Smooth muscle cell (in vitro differentiated cells): ENCODE measurements at regions not wholly inside any gene's neighbourhood (a gene's known extent, or its start where the extent isn't known, plus 50 kb on each side); places are given as distances from the start of the nearest gene placed in this dataset.

Experiments used
- DNase-seq: peaks from one replicate; lab custom pipeline; 2025; ENCODE audit not compliant: unreplicated experiment; lab: John Stamatoyannopoulos, UW
- H2AFZ ChIP-seq: fragments of 200-600 bp; sonication (generic); 2 replicates; pipeline ENCODE4 v1.6.0; 2016; ENCODE audit warnings: antibody characterized with exemption, low read depth, mild to moderate bottlenecking
- H3F3A ChIP-seq: fragments of 200-600 bp; sonication (generic); 2 replicates; pipeline ENCODE4 v1.6.0; 2017; ENCODE audit warnings: antibody characterized with exemption, low read depth
- H3K27ac ChIP-seq: fragments of 200-600 bp; sonication (generic); 2 replicates; pipeline ENCODE4 v1.5.1; 2016; ENCODE audit warnings: low read depth, mild to moderate bottlenecking
- H3K27me3 ChIP-seq: fragments of 200-600 bp; sonication (generic); 2 replicates; pipeline ENCODE4 v1.6.1; 2016; ENCODE audit warnings: low read depth, mild to moderate bottlenecking
- H3K36me3 ChIP-seq: fragments of 200-600 bp; sonication (generic); 2 replicates; pipeline ENCODE4 v1.5.1; 2016; ENCODE audit warnings: low read depth
- H3K4me1 ChIP-seq: fragments of 200-600 bp; sonication (generic); 2 replicates; pipeline ENCODE4 v1.5.1; 2016; ENCODE audit warnings: low read depth
- H3K4me2 ChIP-seq: fragments of 200-600 bp; sonication (generic); 2 replicates; pipeline ENCODE4 v1.6.0; 2016; ENCODE audit warnings: mild to moderate bottlenecking
- H3K4me3 ChIP-seq: fragments of 200-600 bp; sonication (generic); 2 replicates; pipeline ENCODE4 v1.5.1; 2016; ENCODE audit warnings: mild to moderate bottlenecking
- H3K79me2 ChIP-seq: fragments of 200-600 bp; sonication (generic); 2 replicates; pipeline ENCODE4 v1.6.0; 2016; ENCODE audit warnings: low read depth, mild to moderate bottlenecking
- H3K9ac ChIP-seq: fragments of 200-600 bp; sonication (generic); 2 replicates; pipeline ENCODE4 v1.6.0; 2016; ENCODE audit warnings: low read depth
- H3K9me3 ChIP-seq: fragments of 200-600 bp; sonication (generic); replicated peaks from 2 replicates; pipeline ENCODE4 v1.5.1; 2016; ENCODE audit warnings: low read depth
- H4K20me1 ChIP-seq: fragments of 200-600 bp; sonication (generic); 2 replicates; pipeline ENCODE4 v1.6.0; 2016; ENCODE audit warnings: low read depth
- WGBS: methylation state at CpG from one replicate; pipeline ENCODE4 v1.1.7; 2016; ENCODE audit warnings: low lambda C conversion rate; 5-methylcytosine and 5-hydroxymethylcytosine counted together
- TF ChIP-seq, protein P1 (sequence below): fragments of 200-600 bp; sonication (generic); IDR thresholded peaks from 2 replicates; pipeline ENCODE4 v1.5.1; 2017; ENCODE audit warnings: borderline replicate concordance, mild to moderate bottlenecking, antibody characterized with exemption; ENCODE audit not compliant: insufficient read depth, poor library complexity, severe bottlenecking

DNA sequence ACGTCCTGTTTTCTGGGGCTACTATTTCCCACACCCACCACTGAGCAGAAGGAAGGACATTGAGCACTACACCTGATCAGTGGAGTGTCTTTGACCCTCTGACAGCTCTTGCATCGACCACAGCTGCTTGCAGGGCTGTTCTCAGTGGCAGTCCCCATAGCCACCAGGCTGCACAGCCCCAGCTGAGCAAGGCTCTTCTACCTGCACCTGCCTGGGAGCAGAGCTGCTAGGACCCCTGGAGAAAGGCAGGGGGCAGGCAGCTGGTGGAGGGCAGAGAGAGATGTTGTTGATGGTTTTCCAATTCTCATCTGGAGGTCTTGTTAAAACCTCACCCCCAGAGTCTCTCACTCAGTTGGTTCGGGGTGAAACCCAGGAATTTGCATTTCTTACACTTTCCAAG, 361.8 kb upstream of the ZNF507 start:
- no peak overlapping the region for H3K4me2 ChIP-seq
- TF ChIP-seq, protein P1, sequence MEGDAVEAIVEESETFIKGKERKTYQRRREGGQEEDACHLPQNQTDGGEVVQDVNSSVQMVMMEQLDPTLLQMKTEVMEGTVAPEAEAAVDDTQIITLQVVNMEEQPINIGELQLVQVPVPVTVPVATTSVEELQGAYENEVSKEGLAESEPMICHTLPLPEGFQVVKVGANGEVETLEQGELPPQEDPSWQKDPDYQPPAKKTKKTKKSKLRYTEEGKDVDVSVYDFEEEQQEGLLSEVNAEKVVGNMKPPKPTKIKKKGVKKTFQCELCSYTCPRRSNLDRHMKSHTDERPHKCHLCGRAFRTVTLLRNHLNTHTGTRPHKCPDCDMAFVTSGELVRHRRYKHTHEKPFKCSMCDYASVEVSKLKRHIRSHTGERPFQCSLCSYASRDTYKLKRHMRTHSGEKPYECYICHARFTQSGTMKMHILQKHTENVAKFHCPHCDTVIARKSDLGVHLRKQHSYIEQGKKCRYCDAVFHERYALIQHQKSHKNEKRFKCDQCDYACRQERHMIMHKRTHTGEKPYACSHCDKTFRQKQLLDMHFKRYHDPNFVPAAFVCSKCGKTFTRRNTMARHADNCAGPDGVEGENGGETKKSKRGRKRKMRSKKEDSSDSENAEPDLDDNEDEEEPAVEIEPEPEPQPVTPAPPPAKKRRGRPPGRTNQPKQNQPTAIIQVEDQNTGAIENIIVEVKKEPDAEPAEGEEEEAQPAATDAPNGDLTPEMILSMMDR: no peak
- no peaks in the 10 kb centered on the region for H3K9me3 ChIP-seq
- no peak for DNase-seq
- no peak overlapping the region for H3K4me3 ChIP-seq
- H3K27ac ChIP-seq: no peak overlapping the region
- no peaks in the 10 kb centered on the region for H3K36me3 ChIP-seq
- H3K27me3 ChIP-seq: no peaks in the 10 kb centered on the region
- H4K20me1 ChIP-seq: no peaks in the 10 kb centered on the region
- no peak overlapping the region for H3K9ac ChIP-seq
- no peaks in the 10 kb centered on the region for H3K4me1 ChIP-seq
- H3F3A ChIP-seq: no peaks in the 10 kb centered on the region
- no peaks in the 10 kb centered on the region for H3K79me2 ChIP-seq
- 76% methylated on average over 3 of the region's 3 CpGs for WGBS
- H2AFZ ChIP-seq: no peak overlapping the region

DNA sequence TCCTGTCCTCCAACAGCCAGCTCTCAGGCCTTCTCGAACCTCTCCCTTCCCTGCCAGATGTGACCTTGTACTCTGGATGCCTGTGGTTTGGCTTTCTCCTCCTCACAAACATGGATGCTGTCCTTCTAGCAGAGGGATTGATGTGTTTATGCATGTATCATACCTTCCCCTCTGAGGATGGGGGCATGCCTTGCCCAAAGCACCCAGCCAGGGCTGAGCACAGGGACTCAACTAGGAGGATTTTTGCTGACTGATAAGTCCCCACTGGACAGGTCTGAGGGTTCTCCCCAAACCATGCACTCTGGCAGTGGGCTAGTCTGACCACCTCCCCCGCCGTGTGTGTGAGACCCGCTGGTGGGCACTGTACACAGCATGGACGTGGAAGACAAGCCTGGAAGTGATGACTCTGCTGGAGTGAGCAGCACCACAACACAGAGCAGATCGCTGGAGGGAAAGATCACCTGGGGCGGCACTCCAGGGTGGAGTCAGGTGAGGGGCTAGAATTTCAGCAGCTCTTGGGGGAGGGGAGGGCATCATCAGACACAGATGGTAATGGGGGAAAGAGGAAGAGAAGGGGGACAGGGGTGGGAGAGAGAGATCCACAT, 360.3 kb upstream of the ZNF507 start:
- Histone ChIP-seq H2AFZ (no peak overlapping the region), H3K27ac (no peak overlapping the region), H3K27me3 (no peaks in the 10 kb centered on the region), H3K36me3 (no peaks in the 10 kb centered on the region), H4K20me1 (no peaks in the 10 kb centered on the region), H3K4me3 (no peak overlapping the region), H3K9ac (no peak overlapping the region), H3K79me2 (no peaks in the 10 kb centered on the region), H3F3A (no peaks in the 10 kb centered on the region), H3K9me3 (no peaks in the 10 kb centered on the region), H3K4me2 (no peak overlapping the region), H3K4me1 (no peaks in the 10 kb centered on the region)
- 89% methylated on average over 7 of the region's 7 CpGs for WGBS
- no peak for DNase-seq
- TF ChIP-seq, protein P1: no peak

DNA sequence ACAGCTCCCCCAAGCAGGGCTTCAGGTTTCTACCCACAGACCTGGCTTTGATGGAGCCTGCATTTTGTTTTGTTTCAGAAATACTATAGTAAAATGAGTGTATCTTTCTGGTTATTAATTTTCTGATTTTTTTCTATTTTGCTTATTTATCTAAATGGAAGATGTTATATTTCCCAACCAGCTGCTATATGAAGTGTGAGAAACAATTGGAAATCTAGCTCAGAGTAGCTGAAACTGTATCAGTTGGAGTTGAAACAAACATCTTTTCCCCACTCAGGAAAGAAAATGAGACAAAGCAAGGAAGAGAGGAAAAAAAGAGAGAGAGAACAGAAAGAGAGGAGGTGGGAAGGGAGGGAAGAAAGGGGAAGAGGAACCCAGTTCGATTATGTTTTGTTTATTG, 358.5 kb upstream of the ZNF507 start:
- H3K9ac ChIP-seq: no peak overlapping the region
- no peaks in the 10 kb centered on the region for H4K20me1 ChIP-seq
- no peaks in the 10 kb centered on the region for H3K9me3 ChIP-seq
- H2AFZ ChIP-seq: no peak overlapping the region
- H3K4me1 ChIP-seq: no peaks in the 10 kb centered on the region
- H3K36me3 ChIP-seq: no peaks in the 10 kb centered on the region
- TF ChIP-seq, protein P1: no peak
- H3K4me3 ChIP-seq: no peak overlapping the region
- no peaks in the 10 kb centered on the region for H3K27me3 ChIP-seq
- no peak for DNase-seq
- no peak overlapping the region for H3K4me2 ChIP-seq
- H3K79me2 ChIP-seq: no peaks in the 10 kb centered on the region
- H3F3A ChIP-seq: no peaks in the 10 kb centered on the region
- WGBS: 100% methylated on average over 1 of the region's 1 CpG
- H3K27ac ChIP-seq: no peak overlapping the region

DNA sequence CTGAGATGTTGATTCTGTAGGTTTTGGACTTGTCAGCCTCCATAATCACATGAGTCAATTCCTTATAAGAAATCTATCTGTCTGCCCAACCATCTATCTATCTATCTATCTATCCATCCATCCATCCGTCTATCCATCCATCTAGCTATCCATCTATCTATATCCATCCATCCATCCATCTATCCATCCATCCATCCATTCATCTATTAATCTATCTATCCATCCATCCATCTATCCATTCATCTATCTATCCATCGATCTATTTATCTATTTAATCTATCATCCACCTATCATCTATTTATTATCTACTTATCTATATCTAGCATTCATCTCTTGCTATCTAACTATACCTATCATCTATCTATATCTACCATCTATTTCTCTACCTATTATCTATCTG, 357.2 kb upstream of the ZNF507 start:
- Histone ChIP-seq H3K27me3 (no peaks in the 10 kb centered on the region), H3K4me2 (no peak overlapping the region), H4K20me1 (no peaks in the 10 kb centered on the region), H3F3A (no peaks in the 10 kb centered on the region), H3K9me3 (no peaks in the 10 kb centered on the region), H3K9ac (no peak overlapping the region), H3K36me3 (no peaks in the 10 kb centered on the region), H3K4me1 (no peaks in the 10 kb centered on the region), H2AFZ (no peak overlapping the region), H3K79me2 (no peaks in the 10 kb centered on the region), H3K4me3 (no peak overlapping the region), H3K27ac (no peak overlapping the region)
- 90% methylated on average over 2 of the region's 2 CpGs for WGBS
- TF ChIP-seq, protein P1: no peak
- DNase-seq: no peak
